ENCODE measurements at regions not wholly inside any gene's neighbourhood (a gene's known extent, or its start where the extent isn't known, plus 50 kb on each side); places are given as distances from the start of the nearest gene placed in this dataset.

GRCh38 chr3:72118628-72119027 is 333.7 kb upstream of the PROK2 start:
- H3K4me1 Mint-ChIP-seq = no peaks in the 10 kb centered on the region
- H3K36me3 Mint-ChIP-seq (ENCODE audit: low read depth) = no peaks in the 10 kb centered on the region
- DNase-seq = no peak
- H3K27ac Mint-ChIP-seq = no peak overlapping the region
- POLR2A ChIA-PET = no interaction called here
- CTCF ChIA-PET = no interaction called here
- no peaks in the 10 kb centered on the region for H3K9me3 Mint-ChIP-seq
- no peak overlapping the region for H3K4me3 Mint-ChIP-seq
- H3K27me3 Mint-ChIP-seq = no peaks in the 10 kb centered on the region

- H3K4me3 Mint-ChIP-seq = no peak overlapping the region
- CTCF ChIA-PET = no interaction called here
- H3K27me3 Mint-ChIP-seq = no peaks in the 10 kb centered on the region
- H3K36me3 Mint-ChIP-seq (ENCODE audit: low read depth) = no peaks in the 10 kb centered on the region
- no peak for DNase-seq
- no peaks in the 10 kb centered on the region for H3K9me3 Mint-ChIP-seq
- POLR2A ChIA-PET = no interaction called here
- H3K27ac Mint-ChIP-seq = no peak overlapping the region
- H3K4me1 Mint-ChIP-seq = no peaks in the 10 kb centered on the region
Measured at GRCh38 chr3:72116226-72116625, 331.3 kb upstream of the PROK2 start.

- no peak for DNase-seq
- CTCF ChIA-PET = interaction anchor here (1.4 kb wide), 1 partner anchor 17 kb away, joined by 4 read pairs; no protein-coding TSS in a partner anchor
- POLR2A ChIA-PET = no interaction called here
- H3K9me3 Mint-ChIP-seq = no peaks in the 10 kb centered on the region
- no peaks in the 10 kb centered on the region for H3K4me1 Mint-ChIP-seq
- H3K36me3 Mint-ChIP-seq (ENCODE audit: low read depth) = no peaks in the 10 kb centered on the region
- no peaks in the 10 kb centered on the region for H3K27me3 Mint-ChIP-seq
- no peak overlapping the region for H3K4me3 Mint-ChIP-seq
- no peak overlapping the region for H3K27ac Mint-ChIP-seq
Measured at GRCh38 chr3:72115307-72115706, 330.4 kb upstream of the PROK2 start.

GRCh38 chr3:72114773-72115172 is 329.8 kb upstream of the PROK2 start:
- CTCF ChIA-PET = interaction anchor here (1.4 kb wide), 1 partner anchor 18 kb away, joined by 4 read pairs; no protein-coding TSS in a partner anchor
- DNase-seq = no peak

GRCh38 chr3:72113964-72114363 is 329.0 kb upstream of the PROK2 start:
- Mint-ChIP-seq H3K4me3 (no peak overlapping the region), H3K4me1 (no peaks in the 10 kb centered on the region), H3K27ac (no peak overlapping the region), H3K9me3 (no peaks in the 10 kb centered on the region), H3K27me3 (no peaks in the 10 kb centered on the region), H3K36me3 (ENCODE audit: low read depth) (no peaks in the 10 kb centered on the region)
- ChIA-PET POLR2A (no interaction called here), CTCF (interaction anchor here (1.0 kb wide), 1 partner anchor 12 kb away, joined by 3 read pairs; no protein-coding TSS in a partner anchor)
- DNase-seq = no peak

More at GRCh38 chr3:72114773-72115172, 329.8 kb upstream of the PROK2 start:
- Mint-ChIP-seq H3K4me3 (no peak overlapping the region), H3K9me3 (no peaks in the 10 kb centered on the region), H3K36me3 (ENCODE audit: low read depth) (no peaks in the 10 kb centered on the region), H3K4me1 (no peaks in the 10 kb centered on the region), H3K27me3 (no peaks in the 10 kb centered on the region), H3K27ac (no peak overlapping the region)
- POLR2A ChIA-PET = no interaction called here

- no peak overlapping the region for H3K4me3 Mint-ChIP-seq
- no peaks in the 10 kb centered on the region for H3K9me3 Mint-ChIP-seq
- ChIA-PET POLR2A (no interaction called here), CTCF (interaction anchor here (1.0 kb wide), 1 partner anchor 11 kb away, joined by 3 read pairs; no protein-coding TSS in a partner anchor)
- no peak overlapping the region for H3K27ac Mint-ChIP-seq
- no peaks in the 10 kb centered on the region for H3K36me3 Mint-ChIP-seq (ENCODE audit: low read depth)
- DNase-seq = no peak
- H3K4me1 Mint-ChIP-seq = no peaks in the 10 kb centered on the region
- no peaks in the 10 kb centered on the region for H3K27me3 Mint-ChIP-seq
Measured at GRCh38 chr3:72113564-72113963, 328.6 kb upstream of the PROK2 start.

GRCh38 chr3:72112435-72112834 is 327.5 kb upstream of the PROK2 start:
- no peak for DNase-seq
- no peaks in the 10 kb centered on the region for H3K9me3 Mint-ChIP-seq
- no peaks in the 10 kb centered on the region for H3K36me3 Mint-ChIP-seq (ENCODE audit: low read depth)
- H3K4me3 Mint-ChIP-seq = no peak overlapping the region
- H3K27me3 Mint-ChIP-seq = no peaks in the 10 kb centered on the region
- no peak overlapping the region for H3K27ac Mint-ChIP-seq
- ChIA-PET CTCF (no interaction called here), POLR2A (no interaction called here)
- no peaks in the 10 kb centered on the region for H3K4me1 Mint-ChIP-seq

- ChIA-PET CTCF (no interaction called here), POLR2A (interaction anchor here (0.6 kb wide), 1 partner anchor 181 kb away, joined by 3 read pairs; no protein-coding TSS in a partner anchor)
- H3K4me3 Mint-ChIP-seq = no peak overlapping the region
- no peak overlapping the region for H3K27ac Mint-ChIP-seq
- no peaks in the 10 kb centered on the region for H3K27me3 Mint-ChIP-seq
- no peak for DNase-seq
- no peaks in the 10 kb centered on the region for H3K9me3 Mint-ChIP-seq
- no peaks in the 10 kb centered on the region for H3K4me1 Mint-ChIP-seq
- no peaks in the 10 kb centered on the region for H3K36me3 Mint-ChIP-seq (ENCODE audit: low read depth)
Measured at GRCh38 chr3:72111265-72112205, 326.6 kb upstream of the PROK2 start.

- no peaks in the 10 kb centered on the region for H3K36me3 Mint-ChIP-seq (ENCODE audit: low read depth)
- H3K27ac Mint-ChIP-seq = no peak overlapping the region
- no peaks in the 10 kb centered on the region for H3K4me1 Mint-ChIP-seq
- ChIA-PET CTCF (no interaction called here), POLR2A (no interaction called here)
- DNase-seq = no peak
- H3K4me3 Mint-ChIP-seq = no peak overlapping the region
- no peaks in the 10 kb centered on the region for H3K9me3 Mint-ChIP-seq
- H3K27me3 Mint-ChIP-seq = no peaks in the 10 kb centered on the region
Measured at GRCh38 chr3:72109327-72110259, 324.6 kb upstream of the PROK2 start.

GRCh38 chr3:72105306-72105705 is 320.4 kb upstream of the PROK2 start:
- no peak for DNase-seq
- Mint-ChIP-seq H3K27me3 (no peaks in the 10 kb centered on the region), H3K27ac (no peak overlapping the region), H3K9me3 (no peaks in the 10 kb centered on the region), H3K36me3 (ENCODE audit: low read depth) (no peaks in the 10 kb centered on the region), H3K4me3 (no peak overlapping the region), H3K4me1 (peaks cover 17% of the 10 kb centered on the region)
- ChIA-PET CTCF (interaction anchor here (0.6 to 1.6 kb wide), 3 partner anchors 13 to 155 kb away, joined by 3 to 8 read pairs (median 5); no protein-coding TSS in a partner anchor), POLR2A (interaction anchor here (0.6 kb wide), 1 partner anchor 9 kb away, joined by 4 read pairs; no protein-coding TSS in a partner anchor)

- H3K27ac Mint-ChIP-seq = no peak overlapping the region
- peaks cover 35% of the 10 kb centered on the region for H3K4me1 Mint-ChIP-seq
- H3K36me3 Mint-ChIP-seq (ENCODE audit: low read depth) = no peaks in the 10 kb centered on the region
- CTCF ChIA-PET = interaction anchor here (1.0 to 1.7 kb wide), 3 partner anchors 12 to 622 kb away, joined by 3 to 6 read pairs (median 4); no protein-coding TSS in a partner anchor
- no peaks in the 10 kb centered on the region for H3K27me3 Mint-ChIP-seq
- no peaks in the 10 kb centered on the region for H3K9me3 Mint-ChIP-seq
- POLR2A ChIA-PET = no interaction called here
- H3K4me3 Mint-ChIP-seq = no peak overlapping the region
- no peak for DNase-seq
Measured at GRCh38 chr3:72102112-72102616, 317.2 kb upstream of the PROK2 start.

GRCh38 chr3:72101494-72101893 is 316.5 kb upstream of the PROK2 start:
- no peak for DNase-seq
- ChIA-PET CTCF (interaction anchor here (1.0 to 1.7 kb wide), 4 partner anchors 13 to 622 kb away, joined by 3 to 6 read pairs (median 4); no protein-coding TSS in a partner anchor), POLR2A (no interaction called here)
- H3K36me3 Mint-ChIP-seq (ENCODE audit: low read depth) = no peaks in the 10 kb centered on the region
- H3K27ac Mint-ChIP-seq = no peak overlapping the region
- H3K27me3 Mint-ChIP-seq = no peaks in the 10 kb centered on the region
- peaks cover 35% of the 10 kb centered on the region for H3K4me1 Mint-ChIP-seq
- H3K4me3 Mint-ChIP-seq = no peak overlapping the region
- no peaks in the 10 kb centered on the region for H3K9me3 Mint-ChIP-seq
